ENCODE measurements at regions not wholly inside any gene's neighbourhood (a gene's known extent, or its start where the extent isn't known, plus 50 kb on each side); places are given as distances from the start of the nearest gene placed in this dataset.

DNA sequence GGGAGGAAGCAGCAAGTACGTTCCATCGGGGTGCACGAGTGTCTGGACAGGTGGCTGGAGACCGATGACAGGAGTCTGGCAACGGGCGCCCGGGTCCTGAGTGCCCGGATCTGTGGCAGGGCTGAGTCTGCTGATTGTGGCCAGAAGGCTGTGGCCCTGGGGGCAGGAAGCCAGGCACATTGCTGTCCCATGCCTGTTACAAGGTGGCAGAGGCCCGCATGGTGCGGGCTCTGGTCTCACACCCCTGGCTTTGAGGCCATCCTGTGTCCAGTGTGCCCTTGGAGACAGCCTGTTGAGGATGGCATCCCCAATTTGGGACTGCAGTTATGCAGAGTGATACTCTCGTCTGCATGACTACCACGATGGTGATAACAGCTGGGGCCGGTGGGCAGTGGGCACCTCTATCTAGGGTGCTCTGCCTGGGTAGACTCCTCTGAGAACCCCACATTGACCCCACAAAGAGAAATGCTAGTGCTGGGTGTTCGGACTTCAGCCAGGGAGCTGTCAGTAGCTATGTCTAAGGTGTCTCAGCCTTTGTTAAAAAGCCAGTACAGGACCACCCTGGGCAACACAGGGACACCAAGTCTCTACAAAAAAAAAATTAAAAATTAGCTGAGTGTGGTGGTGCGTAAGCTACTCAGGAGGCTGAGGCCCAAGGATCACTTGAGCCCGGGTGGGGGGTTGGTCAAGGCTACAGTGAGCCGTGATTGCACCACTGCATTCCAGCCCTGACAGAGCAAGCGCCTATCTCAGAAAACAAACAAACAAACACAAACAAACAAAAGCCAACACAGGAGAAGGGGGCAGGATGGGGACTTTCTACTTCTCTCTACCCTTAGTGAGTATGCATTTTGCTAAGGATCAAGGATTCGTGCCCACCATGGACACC, 88.3 kb downstream of the RHOB start:
- H3K27ac Mint-ChIP-seq (ENCODE audit: low read depth, unreplicated experiment), result no peak overlapping the region
- no peaks in the 10 kb centered on the region for H3K36me3 Mint-ChIP-seq (ENCODE audit: insufficient read depth, unreplicated experiment)
- H3K27me3 Mint-ChIP-seq (ENCODE audit: insufficient read depth, unreplicated experiment), result no peaks in the 10 kb centered on the region
- no peak overlapping the region for H3K4me3 Mint-ChIP-seq (ENCODE audit: unreplicated experiment)
- no peak for DNase-seq (ENCODE audit: unreplicated experiment)
- intact Hi-C loops (cut with micrococcal nuclease), result no loop called here
- CTCF ChIA-PET, result interaction anchor here (0.6 to 0.7 kb wide), 2 partner anchors 8 to 105 kb away, joined by 3 read pairs; no protein-coding TSS in a partner anchor
- H3K9me3 Mint-ChIP-seq (ENCODE audit: unreplicated experiment), result no peaks in the 10 kb centered on the region
- POLR2A ChIA-PET, result no interaction called here
- H3K4me1 Mint-ChIP-seq (ENCODE audit: insufficient read depth, unreplicated experiment), result peaks cover 8% of the 10 kb centered on the region
- no TSS peak for BruUV-seq (replicated peaks)
- TF ChIP-seq, protein P1, sequence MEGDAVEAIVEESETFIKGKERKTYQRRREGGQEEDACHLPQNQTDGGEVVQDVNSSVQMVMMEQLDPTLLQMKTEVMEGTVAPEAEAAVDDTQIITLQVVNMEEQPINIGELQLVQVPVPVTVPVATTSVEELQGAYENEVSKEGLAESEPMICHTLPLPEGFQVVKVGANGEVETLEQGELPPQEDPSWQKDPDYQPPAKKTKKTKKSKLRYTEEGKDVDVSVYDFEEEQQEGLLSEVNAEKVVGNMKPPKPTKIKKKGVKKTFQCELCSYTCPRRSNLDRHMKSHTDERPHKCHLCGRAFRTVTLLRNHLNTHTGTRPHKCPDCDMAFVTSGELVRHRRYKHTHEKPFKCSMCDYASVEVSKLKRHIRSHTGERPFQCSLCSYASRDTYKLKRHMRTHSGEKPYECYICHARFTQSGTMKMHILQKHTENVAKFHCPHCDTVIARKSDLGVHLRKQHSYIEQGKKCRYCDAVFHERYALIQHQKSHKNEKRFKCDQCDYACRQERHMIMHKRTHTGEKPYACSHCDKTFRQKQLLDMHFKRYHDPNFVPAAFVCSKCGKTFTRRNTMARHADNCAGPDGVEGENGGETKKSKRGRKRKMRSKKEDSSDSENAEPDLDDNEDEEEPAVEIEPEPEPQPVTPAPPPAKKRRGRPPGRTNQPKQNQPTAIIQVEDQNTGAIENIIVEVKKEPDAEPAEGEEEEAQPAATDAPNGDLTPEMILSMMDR (IDR thresholded peaks at IDR 0.05; ENCODE audit: unreplicated experiment), result no peak

DNA sequence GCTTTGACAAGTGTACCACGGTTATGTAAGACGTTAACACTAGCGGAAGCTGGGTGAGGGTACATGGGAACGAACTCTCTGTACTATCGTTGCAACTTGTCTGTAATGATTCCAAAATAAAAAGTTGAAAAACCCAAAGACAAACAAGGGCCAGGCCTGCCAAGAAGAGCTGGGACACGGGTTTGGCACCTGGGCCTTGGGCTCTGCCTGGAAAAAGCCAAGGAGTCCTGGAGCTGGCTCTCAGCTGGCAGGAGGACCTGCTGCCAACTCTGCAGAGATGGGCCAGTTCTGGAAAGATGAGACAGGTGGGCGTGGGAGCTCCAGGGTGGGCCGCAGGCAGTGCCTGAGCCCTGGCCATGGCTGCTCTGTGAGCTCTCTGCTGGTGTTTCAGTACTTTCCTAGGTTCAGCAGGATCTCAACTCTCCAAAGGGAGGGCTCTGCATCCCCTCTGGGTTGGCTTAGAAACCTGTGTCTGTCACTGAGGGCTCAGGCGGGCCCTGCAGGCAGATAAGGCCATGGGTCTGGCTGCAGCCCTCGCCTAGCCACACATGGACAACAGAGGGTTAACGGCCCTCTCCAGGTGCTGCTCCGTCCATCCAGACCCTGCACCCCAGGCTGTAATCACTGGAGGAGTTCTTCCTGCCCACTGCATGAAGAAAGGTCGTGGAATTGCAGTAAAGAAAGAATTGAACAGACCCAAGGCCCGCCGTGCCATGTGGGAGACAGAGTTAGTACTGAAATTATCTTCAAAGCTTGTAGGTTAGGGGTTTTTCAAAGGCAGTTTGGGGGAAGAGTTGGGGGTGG, 89.9 kb downstream of the RHOB start:
- Mint-ChIP-seq H3K4me1 (ENCODE audit: insufficient read depth, unreplicated experiment) (peaks cover 19% of the 10 kb centered on the region), H3K4me3 (ENCODE audit: unreplicated experiment) (no peak overlapping the region), H3K9me3 (ENCODE audit: unreplicated experiment) (no peaks in the 10 kb centered on the region), H3K27me3 (ENCODE audit: insufficient read depth, unreplicated experiment) (no peaks in the 10 kb centered on the region), H3K27ac (ENCODE audit: low read depth, unreplicated experiment) (no peak overlapping the region), H3K36me3 (ENCODE audit: insufficient read depth, unreplicated experiment) (no peaks in the 10 kb centered on the region)
- BruUV-seq (replicated peaks), result no TSS peak
- TF ChIP-seq, protein P1 (IDR thresholded peaks at IDR 0.05; ENCODE audit: unreplicated experiment), result no peak
- no peak for DNase-seq (ENCODE audit: unreplicated experiment)
- intact Hi-C loops (cut with micrococcal nuclease), result no loop called here
- POLR2A ChIA-PET, result no interaction called here
- CTCF ChIA-PET, result no interaction called here

DNA sequence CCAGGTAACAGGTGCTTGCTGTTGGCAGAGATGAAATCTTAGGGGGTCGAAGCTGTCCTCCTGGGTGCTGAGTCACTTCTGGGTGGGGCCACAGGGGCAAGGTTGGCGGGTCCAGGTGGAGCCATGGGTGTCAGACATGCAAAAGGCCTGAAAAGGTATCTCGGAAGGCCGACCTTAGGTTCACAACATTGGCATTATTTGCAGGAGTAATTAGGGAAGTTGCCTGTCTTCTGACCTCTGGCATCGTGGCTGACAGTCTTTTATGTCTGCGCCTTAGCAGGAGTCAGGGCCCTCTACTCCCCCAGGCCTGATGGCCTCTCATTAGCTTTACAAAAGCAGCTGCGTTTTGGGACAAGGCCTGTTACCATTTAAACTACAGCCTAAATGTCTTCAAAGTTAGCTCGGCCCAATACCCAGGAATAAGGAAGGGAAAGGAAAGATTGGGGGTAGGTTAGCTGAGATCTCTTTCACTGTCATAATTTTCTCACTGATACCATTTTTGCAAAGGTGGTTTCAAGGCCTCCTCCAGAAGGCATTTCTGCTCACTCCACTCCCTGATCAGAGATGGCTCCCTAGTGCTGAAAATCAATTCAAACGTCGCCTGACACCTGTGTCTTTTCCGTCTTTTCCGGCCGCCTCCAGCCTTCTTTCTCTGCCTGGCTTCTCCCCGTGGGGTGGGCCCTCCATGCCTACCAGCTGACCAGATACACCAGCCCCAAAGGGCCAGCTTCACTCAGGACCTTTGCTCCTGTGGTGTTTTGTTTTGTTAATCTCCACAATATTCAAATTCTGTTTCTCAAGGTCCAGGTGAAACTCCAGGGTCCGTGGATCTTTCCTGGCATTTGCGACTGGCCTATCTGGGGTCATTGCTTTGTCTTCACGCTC, 90.8 kb downstream of the RHOB start:
- TF ChIP-seq, protein P1 (IDR thresholded peaks at IDR 0.05; ENCODE audit: unreplicated experiment), result no peak
- POLR2A ChIA-PET, result interaction anchor here (0.7 kb wide), 1 partner anchor 12 kb away, joined by 3 read pairs; no protein-coding TSS in a partner anchor
- DNase-seq (ENCODE audit: unreplicated experiment), result no peak
- Mint-ChIP-seq H3K4me3 (ENCODE audit: unreplicated experiment) (no peak overlapping the region), H3K27ac (ENCODE audit: low read depth, unreplicated experiment) (no peak overlapping the region), H3K36me3 (ENCODE audit: insufficient read depth, unreplicated experiment) (no peaks in the 10 kb centered on the region), H3K4me1 (ENCODE audit: insufficient read depth, unreplicated experiment) (peaks cover 19% of the 10 kb centered on the region), H3K9me3 (ENCODE audit: unreplicated experiment) (no peaks in the 10 kb centered on the region), H3K27me3 (ENCODE audit: insufficient read depth, unreplicated experiment) (no peaks in the 10 kb centered on the region)
- CTCF ChIA-PET, result interaction anchor here (0.6 to 1.2 kb wide), 2 partner anchors 12 to 135 kb away, joined by 3 to 5 read pairs; no protein-coding TSS in a partner anchor
- BruUV-seq (replicated peaks), result no TSS peak
- intact Hi-C loops (cut with micrococcal nuclease), result no loop called here

Measured in MCF 10A (cell line).